ENCODE measurements at regions not wholly inside any gene's neighbourhood (a gene's known extent, or its start where the extent isn't known, plus 50 kb on each side); places are given as distances from the start of the nearest gene placed in this dataset.
"Not testable (repeated sequence)": the region's sequence is repeated elsewhere in the genome, so short reads cannot be mapped to it uniquely, and the experiment has no call there.

DNA sequence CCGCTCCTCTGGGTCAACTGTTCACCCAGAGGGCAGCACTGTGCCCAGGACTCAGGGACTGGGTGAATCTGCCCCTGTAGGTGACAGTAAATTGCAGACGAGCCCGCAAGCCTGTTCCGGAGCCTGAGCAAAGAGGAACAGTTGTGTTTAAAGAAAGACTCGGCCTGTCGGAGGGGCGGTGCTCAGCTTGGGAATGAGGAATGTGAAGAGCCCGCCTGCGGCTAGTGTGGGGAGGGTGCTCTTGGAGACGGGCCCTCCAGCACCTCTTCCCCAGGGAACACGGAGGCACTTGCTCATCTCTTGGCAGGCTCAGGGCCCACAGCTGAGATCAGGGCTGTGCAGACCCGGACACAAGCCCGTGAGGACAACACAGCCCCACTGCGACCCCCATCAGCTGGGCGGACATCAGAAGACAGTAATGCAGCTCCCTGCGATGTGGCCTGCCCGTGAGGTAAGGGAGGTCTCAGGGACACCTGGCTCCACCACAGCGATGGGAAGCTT is 299.0 kb downstream of the NDUFA10 start:
- peak; percentile 43 for DNase-seq (ENCODE audit: low spot score)

DNA sequence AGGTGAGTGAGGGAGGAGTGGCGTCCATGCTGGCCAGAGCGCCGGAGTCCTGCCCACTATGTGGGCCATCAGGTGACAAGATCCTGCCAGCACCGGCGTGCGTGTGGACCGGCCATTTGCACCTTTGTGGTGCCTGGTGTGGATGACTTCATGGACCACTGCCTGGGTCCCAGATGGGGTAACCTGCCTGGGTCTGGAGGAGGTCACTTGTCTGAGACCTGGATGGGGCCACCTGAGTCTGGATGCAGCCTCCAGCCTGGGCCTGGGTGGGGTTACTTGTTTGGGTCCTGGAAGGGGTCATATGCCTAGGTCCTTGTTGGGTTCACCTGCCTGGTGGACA is 299.6 kb downstream of the NDUFA10 start:
- intact Hi-C loops (cut with DNase I): no loop called here
- DNase-seq (ENCODE audit: low spot score): peak; percentile 72

More for the DNA sequence above, 299.0 kb downstream of the NDUFA10 start:
- intact Hi-C loops (cut with DNase I): no loop called here

DNA sequence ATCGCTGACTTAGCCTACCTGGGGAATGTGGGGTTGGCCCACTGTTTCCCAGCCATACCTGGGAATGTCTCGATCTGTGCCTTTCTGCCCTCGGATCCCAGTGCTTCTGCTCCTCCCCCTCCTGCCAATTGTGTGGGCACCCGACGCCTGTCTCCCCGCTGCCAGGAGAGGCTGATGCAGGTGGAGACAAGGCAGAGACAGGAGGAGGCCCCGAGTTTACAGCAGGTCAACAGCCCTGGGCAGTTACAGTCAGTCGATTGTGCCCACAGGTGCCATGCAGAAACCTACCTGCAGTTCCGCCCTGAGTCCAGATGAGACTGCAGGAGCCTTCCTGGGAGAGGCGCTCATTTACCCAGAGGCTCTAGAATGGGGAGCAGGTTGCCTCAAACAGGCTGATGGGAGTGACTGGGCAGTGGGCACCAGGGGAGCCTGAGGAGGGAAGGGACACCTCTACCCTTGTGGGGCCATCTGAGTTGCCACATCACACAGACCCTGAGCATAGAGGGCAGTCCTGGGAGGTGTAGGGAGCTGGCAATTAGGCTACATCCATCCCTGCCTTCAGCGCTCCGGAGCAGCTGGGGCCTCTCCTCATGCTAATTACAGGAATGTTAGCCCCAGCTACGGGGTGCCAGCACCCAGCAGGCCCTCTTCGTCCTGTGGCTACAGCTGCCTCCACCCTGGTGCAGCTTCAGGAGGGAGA is 300.1 kb downstream of the NDUFA10 start:
- intact Hi-C loops (cut with DNase I): no loop called here

DNA sequence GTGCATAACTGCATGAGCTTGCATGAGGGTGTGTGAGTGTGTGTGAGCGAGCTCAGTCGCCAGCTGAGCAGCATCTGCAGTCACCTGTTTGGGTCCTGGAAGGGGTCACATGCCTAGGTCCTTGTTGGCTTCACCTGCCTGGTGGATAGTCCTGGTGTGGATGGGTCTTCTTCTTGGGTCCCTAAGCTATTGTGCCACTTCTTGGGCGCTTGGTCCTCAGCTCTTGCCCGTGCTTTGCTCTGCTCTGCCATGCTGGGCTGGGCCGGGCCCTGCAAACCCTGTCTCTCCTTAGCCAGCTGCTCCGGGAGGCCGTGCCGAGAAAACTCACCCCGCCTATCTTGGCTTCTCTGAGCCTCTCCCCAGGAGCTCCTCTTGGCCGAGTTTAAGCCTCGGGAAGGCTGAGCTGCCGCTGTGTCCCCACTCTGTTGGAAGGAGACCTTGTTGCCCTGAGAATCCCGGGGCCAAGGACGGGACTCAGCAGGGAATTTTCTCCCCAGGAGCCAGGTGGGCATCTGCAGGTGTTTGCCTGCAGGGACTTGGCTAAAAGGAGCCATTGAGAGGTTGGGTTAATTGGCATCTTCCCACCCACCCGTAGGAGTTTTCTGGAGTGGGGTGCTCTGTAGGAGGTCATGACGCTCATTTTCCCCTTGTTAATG is 300.8 kb downstream of the NDUFA10 start:
- DNase-seq (ENCODE audit: low spot score): peak; percentile 17
- intact Hi-C loops (cut with DNase I): no loop called here

More for the DNA sequence above, 300.1 kb downstream of the NDUFA10 start:
- DNase-seq (ENCODE audit: low spot score): peak; percentile 44

DNA sequence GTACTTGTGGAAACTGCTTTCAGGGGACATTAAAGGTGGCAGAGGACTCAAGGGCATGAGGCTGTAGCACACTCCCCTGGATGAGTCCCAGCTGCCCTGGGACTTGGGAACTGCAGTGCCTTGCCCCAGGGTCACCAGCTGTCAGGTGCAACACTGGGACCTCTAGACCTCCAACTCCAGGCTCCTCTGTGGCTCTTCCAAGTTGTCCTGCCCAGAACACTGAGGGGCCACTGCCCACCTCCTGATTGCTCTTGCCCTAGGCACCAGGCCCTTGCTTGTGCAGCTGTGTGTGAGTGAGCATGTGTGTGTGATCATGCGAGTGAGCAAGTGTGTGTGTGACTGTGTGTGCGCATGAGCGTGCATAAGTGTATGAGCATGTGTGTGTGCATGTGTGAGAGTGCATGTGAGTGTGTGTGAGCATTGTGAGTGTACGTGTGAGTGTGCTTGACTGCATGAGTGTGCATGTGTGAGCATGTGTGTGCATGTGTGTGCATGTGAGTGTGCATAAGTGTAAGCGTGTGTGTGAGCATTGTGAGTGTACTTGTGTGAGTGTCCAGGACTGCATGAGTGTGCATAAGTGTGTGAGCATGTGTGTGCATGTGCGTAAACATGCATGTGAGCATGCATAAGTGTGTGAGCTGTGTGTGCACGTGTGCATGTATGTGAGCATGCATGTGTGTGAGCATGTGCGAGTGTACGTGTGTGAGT is 301.5 kb downstream of the NDUFA10 start:
- intact Hi-C loops (cut with DNase I): no loop called here
- DNase-seq (ENCODE audit: low spot score): peak; percentile 46

DNA sequence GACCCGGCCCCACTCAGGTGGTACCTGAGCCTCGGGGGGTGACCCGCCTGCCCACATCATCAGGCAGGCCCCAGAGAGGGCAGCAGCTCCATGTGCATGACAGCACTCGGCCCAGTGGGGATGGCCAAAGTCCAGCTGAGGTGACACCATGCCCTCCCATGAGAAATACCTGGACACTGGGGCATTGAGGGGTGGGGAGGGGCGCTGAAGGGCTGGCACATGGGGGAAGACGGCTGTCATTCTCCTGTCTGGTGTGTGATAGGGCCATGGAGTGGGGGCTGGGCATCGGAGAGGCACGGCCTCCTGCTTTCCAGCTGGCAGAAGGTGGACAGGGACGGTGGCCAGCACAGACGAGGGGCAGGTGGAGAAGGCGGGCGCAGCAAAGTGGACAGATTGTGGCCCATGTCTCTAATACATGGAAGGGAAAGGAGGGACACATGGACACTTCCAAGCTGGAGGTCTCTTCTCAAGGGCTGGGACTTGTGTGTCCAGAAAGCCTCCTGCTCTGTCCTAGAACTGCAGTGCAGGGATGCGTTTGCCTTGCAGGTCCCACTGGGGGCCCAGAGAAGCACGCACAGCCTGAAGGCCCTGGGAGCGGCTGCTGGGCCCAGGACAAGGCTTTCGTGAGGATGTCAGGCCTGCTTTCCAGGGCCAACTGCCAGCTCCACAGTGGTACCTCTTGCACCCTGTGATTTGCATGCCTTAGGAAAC is 302.2 kb downstream of the NDUFA10 start:
- peak; percentile 51 for DNase-seq (ENCODE audit: low spot score)
- intact Hi-C loops (cut with DNase I): no loop called here

DNA sequence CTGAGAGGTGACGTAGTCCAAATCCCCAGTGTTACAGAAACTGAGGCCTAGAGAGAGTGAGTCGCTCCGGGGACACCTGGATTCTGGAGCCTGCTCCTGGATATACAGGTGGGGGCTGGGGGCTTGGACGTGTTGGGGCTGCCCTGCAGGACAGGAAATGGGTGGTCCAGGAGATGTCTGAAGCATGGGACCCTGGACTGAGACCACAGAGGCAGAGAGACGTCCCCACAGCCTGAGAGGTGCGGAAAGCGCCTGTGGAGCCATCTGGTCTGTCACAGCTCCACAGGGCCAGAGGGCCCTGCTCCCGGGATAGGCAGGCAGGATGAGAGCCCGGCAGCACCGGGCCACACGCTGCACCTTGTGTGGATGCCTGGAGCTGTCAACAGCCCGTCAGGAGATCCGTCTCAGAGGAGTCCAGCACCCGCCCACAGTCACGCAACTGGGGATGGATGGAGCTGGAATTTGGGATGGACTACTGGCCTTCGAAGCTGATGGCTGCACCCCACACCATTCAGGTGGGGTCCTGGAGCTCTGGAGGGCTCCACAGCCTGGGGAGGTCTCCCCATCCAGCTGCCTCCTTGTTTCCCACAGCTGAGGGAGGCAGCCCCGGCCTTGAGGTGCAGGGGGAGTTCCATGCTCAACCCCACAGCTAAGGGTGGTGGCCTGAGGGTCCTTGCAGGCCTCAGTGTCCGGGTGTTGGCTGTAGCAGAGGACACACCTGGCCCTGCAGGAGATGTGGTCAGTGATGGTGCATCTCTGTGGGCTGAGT is 303.0 kb downstream of the NDUFA10 start:
- intact Hi-C loops (cut with DNase I): no loop called here
- peak; percentile 51 for DNase-seq (ENCODE audit: low spot score)

DNA sequence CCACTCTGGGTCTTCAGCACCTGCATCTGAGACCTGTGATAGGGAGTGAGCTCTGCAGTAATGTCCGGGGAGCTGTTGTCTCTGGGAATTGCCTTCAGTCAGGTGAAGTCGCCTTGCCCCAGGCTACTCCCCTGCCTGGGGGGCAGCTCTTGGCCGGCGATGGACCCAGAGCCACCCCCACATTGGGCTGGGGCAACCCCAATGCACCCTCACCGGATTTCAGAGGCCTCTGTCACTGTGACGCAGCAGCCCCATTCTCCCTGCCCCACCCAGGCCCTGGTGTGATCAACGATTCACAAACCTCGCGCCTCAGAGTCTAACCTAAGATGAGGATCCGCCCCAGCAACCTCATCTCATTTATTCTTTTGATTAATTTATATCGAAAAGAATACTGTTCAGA is 303.6 kb downstream of the NDUFA10 start:
- DNase-seq (ENCODE audit: low spot score): peak; percentile 41
- intact Hi-C loops (cut with DNase I): no loop called here

DNA sequence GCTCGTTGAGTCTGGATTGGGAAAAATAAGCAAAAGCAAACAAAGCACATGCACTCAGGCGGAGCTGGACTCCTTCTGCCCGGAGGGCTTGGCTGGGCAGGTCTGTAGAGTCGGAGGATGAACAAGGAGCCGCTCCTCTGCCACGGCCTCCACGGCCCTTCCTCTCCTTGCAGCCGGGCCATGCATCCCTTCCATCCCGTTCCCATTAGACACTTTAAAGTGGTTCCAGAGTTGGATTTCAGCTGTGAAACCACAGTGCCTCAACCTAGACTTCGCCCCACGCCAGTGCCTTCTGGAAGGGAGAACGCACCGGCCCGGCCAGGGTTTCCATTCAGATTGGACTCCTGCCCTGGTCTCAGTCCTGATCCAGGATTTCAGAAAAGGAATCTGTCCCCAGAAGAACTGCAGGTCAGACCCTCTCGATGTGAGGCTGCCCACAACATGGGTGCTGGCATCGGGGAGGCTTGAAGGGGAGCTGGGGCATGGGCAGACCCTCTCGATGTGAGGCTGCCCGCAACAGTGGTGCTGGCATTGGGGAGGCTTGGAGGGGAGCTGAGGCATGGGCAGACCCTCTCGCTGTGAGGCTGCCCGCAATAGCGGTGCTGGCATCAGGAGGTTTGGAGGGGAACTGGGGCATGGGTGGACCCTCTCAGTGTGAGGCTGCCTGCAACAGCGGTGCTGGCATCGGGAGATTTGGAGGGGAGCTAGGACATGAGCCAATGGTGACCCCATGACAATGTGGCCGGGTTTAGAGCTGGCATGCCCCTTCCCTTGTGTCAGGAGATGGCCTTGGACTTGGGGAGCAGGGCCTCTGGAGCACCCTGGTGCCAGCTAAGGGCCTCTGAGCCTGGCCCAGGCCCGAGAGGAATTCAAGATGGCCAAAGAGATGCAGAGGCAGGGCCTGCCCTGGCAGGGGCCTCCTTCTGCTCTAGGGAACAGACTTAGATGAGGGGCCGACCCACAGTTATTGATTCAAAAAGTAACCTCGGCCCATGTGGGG is 304.5 kb downstream of the NDUFA10 start:
- no peak for DNase-seq (ENCODE audit: low spot score)
- intact Hi-C loops (cut with DNase I): no loop called here

DNA sequence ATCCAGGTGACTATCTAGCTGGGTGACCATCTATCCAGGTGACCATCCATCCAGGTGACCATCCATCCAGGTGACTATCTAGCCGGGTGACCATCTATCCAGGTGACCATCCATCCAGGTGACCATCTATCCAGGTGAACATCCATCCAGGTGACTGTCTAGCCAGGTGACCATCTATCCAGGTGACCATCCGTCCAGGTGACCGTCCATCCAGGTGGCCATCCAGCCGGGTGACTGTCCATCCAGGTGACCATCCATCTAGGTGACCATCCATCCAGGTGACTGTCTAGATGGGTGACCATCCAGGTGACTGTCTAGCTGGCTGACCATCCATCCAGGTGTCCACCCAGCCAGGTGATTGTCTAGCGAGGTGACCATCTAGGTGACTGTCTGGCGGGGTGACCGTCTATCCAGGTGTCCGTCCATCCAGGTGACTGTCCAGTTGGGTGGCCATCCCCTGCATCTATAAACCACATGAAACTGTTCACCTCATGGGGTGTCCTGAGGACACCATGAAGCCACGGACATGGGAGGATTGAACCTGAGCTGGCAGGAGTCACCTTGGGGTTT is 305.3 kb downstream of the NDUFA10 start:
- no peak for DNase-seq (ENCODE audit: low spot score)
- intact Hi-C loops (cut with DNase I): no loop called here

DNA sequence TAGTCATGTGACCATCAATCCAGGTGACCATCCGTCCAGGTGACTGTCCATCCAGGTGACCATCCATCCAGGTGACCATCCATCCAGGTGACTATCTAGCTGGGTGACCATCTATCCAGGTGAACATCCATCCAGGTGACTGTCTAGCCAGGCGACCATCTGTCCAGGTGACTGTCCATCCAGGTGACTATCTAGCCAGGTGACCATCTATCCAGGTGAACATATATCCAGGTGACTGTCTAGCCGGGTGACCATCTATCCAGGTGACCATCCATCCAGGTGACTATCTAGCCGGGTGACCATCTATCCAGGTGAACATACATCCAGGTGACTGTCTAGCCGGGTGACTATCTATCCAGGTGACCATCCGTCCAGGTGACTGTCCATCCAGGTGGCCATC is 306.2 kb downstream of the NDUFA10 start:
- peak; percentile 24 for DNase-seq (ENCODE audit: low spot score)
- intact Hi-C loops (cut with DNase I): not testable (repeated sequence)

DNA sequence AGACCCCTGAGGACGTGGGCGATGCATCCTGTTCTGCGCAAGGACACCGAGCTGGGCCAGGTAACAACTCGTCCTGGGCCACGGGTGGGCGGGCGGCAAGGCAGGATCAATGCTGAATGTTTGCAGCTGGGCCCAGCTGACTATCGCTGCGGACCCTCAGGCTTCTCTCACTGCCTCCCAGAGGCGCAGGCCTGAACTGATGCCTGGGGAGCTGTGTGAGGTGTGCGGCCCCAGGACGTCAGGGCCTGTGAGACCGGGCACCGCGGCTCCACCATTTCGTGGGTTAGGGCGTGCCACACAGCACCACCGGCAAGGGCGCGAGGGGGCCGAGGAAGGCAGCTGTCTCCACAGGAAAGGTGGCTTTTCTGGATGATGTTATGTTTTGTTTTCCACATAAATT is 307.4 kb downstream of the NDUFA10 start:
- peak; percentile 62 for DNase-seq (ENCODE audit: low spot score)
- intact Hi-C loops (cut with DNase I): no loop called here

DNA sequence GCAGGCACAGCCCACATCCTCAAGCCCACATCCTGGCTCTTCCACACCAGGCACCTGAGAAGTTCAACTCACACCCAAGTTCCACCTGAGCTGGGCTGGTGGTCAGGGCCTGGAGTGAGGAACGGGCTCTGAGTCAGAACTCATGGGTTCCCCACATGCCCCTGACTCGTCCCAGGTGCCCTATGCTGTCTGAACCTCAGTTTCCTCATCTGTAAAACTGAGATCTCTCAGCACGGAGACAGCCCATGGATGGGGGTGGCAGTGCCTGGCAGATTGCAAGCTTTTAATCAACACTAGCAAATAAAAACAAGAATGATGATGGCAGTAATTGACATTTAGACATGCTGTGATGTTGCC is 307.8 kb downstream of the NDUFA10 start:
- intact Hi-C loops (cut with DNase I): no loop called here
- DNase-seq (ENCODE audit: low spot score): peak; percentile 69

DNA sequence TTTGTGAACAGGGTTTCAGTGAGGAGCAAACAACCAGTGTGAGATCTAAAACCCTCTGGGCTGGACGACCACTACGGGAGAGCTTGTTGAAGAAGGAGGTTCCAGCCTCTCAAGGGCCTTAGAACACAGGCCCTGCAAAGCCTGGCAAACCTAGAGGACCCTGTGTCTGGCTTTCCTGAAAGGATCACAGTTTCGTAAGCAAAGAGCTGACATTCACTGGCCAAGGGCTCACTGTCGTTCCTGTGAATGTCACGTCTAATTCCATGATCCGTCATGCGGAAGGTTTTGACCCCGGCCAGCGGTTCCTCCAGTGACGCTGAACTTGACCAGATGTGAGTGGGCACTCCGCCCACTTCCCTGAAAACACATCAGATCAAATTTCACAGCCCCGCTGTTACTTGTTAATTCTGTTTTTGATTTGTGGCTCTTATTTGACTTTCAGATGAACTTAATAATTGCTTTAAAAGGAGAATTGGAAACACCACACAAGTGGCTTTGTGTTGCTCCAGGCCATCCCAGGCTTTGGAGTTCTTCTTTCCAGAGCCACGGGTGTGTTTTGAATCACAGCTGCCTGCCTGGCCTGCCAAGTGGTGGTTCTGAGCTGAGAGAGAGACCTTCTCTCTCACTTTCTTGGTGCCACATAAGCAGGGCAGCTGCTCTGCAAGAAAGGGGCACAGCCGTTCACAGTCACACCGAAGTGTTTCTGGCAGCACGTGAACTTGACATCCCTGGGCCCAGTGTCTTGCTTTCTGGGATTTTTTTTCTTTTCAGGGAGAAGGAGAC is 308.4 kb downstream of the NDUFA10 start:
- DNase-seq (ENCODE audit: low spot score): peak; percentile 49
- intact Hi-C loops (cut with DNase I): no loop called here

DNA sequence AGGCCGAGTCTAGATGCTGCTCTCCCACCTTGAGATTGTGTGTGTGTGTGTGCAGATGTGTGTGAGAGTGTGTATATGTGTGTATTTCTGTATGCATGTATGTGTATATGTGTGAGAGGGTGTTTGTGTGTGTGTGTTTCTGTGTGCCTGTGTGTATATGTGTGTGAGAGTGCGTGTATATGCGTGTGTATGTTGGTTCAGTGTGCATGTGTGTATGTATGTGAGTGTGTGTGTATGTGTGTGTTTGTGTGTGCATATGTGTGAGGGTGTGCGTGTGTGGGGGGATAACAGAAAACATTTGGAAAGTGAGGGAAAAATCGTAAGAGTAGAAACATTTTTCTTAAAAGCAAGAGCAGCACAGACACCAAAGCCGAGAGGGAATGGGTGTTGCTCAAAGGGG is 309.1 kb downstream of the NDUFA10 start:
- no peak for DNase-seq (ENCODE audit: low spot score)
- intact Hi-C loops (cut with DNase I): no loop called here

DNA sequence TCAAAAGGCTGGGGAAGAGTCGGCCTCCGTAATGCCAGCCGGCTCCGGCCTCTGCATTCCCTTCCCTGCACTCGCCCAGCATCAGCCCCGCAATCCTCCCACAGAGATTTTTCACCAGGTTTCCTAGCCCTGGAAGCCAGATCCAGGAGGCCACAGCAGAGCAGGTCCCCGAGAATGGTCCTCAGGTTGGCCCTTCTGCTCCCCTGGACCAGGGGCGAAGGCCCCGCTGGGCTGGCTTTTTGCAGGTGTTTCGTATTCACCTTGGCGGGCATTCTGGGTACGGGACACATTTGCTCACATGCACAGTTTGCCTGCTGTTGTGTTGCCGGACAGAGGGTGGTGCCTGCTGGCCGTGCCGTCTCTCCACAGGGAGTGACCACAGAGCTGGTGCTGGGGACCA is 309.5 kb downstream of the NDUFA10 start:
- intact Hi-C loops (cut with DNase I): no loop called here
- DNase-seq (ENCODE audit: low spot score): peak; percentile 59

DNA sequence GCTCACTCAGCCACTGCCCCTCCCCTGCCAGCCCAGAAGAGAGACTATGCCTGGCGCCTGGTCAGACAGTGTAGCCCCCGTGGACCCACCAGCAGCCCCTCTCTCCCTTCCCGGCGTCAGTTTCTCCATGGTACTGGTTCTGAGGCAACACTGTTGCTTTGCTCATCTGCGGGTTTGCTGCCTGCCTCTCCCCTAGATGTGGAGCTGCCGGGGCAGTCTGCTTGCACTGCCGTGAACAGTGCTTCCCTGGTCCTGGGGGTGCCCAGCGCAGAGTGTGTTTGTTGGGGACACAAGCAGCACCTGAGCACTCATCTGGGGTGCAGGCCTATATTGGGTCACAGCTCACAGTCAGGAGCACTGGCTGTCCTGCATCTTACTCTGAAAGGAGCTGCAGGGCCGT is 309.9 kb downstream of the NDUFA10 start:
- peak; percentile 46 for DNase-seq (ENCODE audit: low spot score)
- intact Hi-C loops (cut with DNase I): no loop called here
